ENCODE measurements at regions not wholly inside any gene's neighbourhood (a gene's known extent, or its start where the extent isn't known, plus 50 kb on each side); places are given as distances from the start of the nearest gene placed in this dataset.

- Mint-ChIP-seq H3K9me3 (ENCODE audit: unreplicated experiment) (peaks cover 7% of the 10 kb centered on the region), H3K27me3 (ENCODE audit: insufficient read depth, unreplicated experiment) (no peaks in the 10 kb centered on the region), H3K36me3 (ENCODE audit: insufficient read depth, unreplicated experiment) (peaks cover 7% of the 10 kb centered on the region), H3K4me1 (ENCODE audit: insufficient read depth, unreplicated experiment) (no peaks in the 10 kb centered on the region), H3K4me3 (ENCODE audit: unreplicated experiment) (no peak overlapping the region), H3K27ac (ENCODE audit: low read depth, unreplicated experiment) (no peak overlapping the region)
- POLR2A ChIA-PET: no interaction called here
- intact Hi-C loops (cut with micrococcal nuclease): no loop called here
- no TSS peak for BruUV-seq (replicated peaks)
- DNase-seq (ENCODE audit: unreplicated experiment): no peak
- TF ChIP-seq, protein P1, sequence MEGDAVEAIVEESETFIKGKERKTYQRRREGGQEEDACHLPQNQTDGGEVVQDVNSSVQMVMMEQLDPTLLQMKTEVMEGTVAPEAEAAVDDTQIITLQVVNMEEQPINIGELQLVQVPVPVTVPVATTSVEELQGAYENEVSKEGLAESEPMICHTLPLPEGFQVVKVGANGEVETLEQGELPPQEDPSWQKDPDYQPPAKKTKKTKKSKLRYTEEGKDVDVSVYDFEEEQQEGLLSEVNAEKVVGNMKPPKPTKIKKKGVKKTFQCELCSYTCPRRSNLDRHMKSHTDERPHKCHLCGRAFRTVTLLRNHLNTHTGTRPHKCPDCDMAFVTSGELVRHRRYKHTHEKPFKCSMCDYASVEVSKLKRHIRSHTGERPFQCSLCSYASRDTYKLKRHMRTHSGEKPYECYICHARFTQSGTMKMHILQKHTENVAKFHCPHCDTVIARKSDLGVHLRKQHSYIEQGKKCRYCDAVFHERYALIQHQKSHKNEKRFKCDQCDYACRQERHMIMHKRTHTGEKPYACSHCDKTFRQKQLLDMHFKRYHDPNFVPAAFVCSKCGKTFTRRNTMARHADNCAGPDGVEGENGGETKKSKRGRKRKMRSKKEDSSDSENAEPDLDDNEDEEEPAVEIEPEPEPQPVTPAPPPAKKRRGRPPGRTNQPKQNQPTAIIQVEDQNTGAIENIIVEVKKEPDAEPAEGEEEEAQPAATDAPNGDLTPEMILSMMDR (IDR thresholded peaks at IDR 0.05; ENCODE audit: unreplicated experiment): no peak
- CTCF ChIA-PET: interaction anchor here (0.6 kb wide), 1 partner anchor 239 kb away, joined by 3 read pairs; no protein-coding TSS in a partner anchor
Measured at GRCh38 chr2:2771721-2772411, 440.8 kb upstream of the MYT1L start.

- Mint-ChIP-seq H3K36me3 (ENCODE audit: insufficient read depth, unreplicated experiment) (peaks cover 7% of the 10 kb centered on the region), H3K27ac (ENCODE audit: low read depth, unreplicated experiment) (no peak overlapping the region), H3K9me3 (ENCODE audit: unreplicated experiment) (peaks cover 7% of the 10 kb centered on the region), H3K27me3 (ENCODE audit: insufficient read depth, unreplicated experiment) (no peaks in the 10 kb centered on the region), H3K4me3 (ENCODE audit: unreplicated experiment) (no peak overlapping the region), H3K4me1 (ENCODE audit: insufficient read depth, unreplicated experiment) (no peaks in the 10 kb centered on the region)
- intact Hi-C loops (cut with micrococcal nuclease): no loop called here
- ChIA-PET CTCF (no interaction called here), POLR2A (no interaction called here)
- BruUV-seq (replicated peaks): no TSS peak
- DNase-seq (ENCODE audit: unreplicated experiment): no peak
- TF ChIP-seq, protein P1 (IDR thresholded peaks at IDR 0.05; ENCODE audit: unreplicated experiment): no peak
Measured at GRCh38 chr2:2769481-2770431, 438.7 kb upstream of the MYT1L start.

GRCh38 chr2:2768476-2768875 is 437.4 kb upstream of the MYT1L start:
- H3K27ac Mint-ChIP-seq (ENCODE audit: low read depth, unreplicated experiment): no peak overlapping the region
- BruUV-seq (replicated peaks): no TSS peak
- H3K9me3 Mint-ChIP-seq (ENCODE audit: unreplicated experiment): peaks cover 7% of the 10 kb centered on the region
- H3K4me3 Mint-ChIP-seq (ENCODE audit: unreplicated experiment): no peak overlapping the region
- no peak for DNase-seq (ENCODE audit: unreplicated experiment)
- no peaks in the 10 kb centered on the region for H3K27me3 Mint-ChIP-seq (ENCODE audit: insufficient read depth, unreplicated experiment)
- TF ChIP-seq, protein P1 (IDR thresholded peaks at IDR 0.05; ENCODE audit: unreplicated experiment): no peak
- peaks cover 7% of the 10 kb centered on the region for H3K36me3 Mint-ChIP-seq (ENCODE audit: insufficient read depth, unreplicated experiment)
- ChIA-PET CTCF (no interaction called here), POLR2A (interaction anchor here (0.5 kb wide), 1 partner anchor 15 kb away, joined by 4 read pairs; no protein-coding TSS in a partner anchor)
- no peaks in the 10 kb centered on the region for H3K4me1 Mint-ChIP-seq (ENCODE audit: insufficient read depth, unreplicated experiment)
- intact Hi-C loops (cut with micrococcal nuclease): no loop called here

DNA sequence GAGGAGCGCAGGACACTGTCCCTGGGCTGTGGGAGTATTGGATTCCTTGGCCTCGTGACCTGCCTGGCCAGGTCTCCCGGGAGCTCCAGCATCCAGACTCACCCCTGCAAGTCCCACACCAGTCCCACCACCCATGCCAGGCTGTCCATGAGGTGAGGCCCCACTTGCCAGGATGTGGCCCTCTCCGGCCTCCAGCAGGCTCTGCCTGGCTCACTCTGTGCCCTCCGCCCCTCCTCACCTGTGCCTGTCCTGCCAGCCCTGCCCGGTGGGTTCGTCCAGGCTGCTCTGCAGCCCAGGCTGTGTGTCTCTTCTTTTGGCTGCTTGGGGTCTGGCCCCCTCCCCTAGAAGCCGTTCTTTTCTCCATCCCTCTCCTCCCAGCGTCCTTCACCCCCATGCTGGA is 436.8 kb upstream of the MYT1L start:
- intact Hi-C loops (cut with micrococcal nuclease): no loop called here
- Mint-ChIP-seq H3K27ac (ENCODE audit: low read depth, unreplicated experiment) (no peak overlapping the region), H3K4me3 (ENCODE audit: unreplicated experiment) (no peak overlapping the region), H3K27me3 (ENCODE audit: insufficient read depth, unreplicated experiment) (no peaks in the 10 kb centered on the region), H3K9me3 (ENCODE audit: unreplicated experiment) (peaks cover 7% of the 10 kb centered on the region), H3K36me3 (ENCODE audit: insufficient read depth, unreplicated experiment) (peaks cover 7% of the 10 kb centered on the region), H3K4me1 (ENCODE audit: insufficient read depth, unreplicated experiment) (no peaks in the 10 kb centered on the region)
- ChIA-PET POLR2A (no interaction called here), CTCF (no interaction called here)
- DNase-seq (ENCODE audit: unreplicated experiment): no peak
- TF ChIP-seq, protein P1 (IDR thresholded peaks at IDR 0.05; ENCODE audit: unreplicated experiment): no peak
- no TSS peak for BruUV-seq (replicated peaks)

All from MCF 10A (cell line).